GM21515 (cell line): ENCODE measurements at regions not wholly inside any gene's neighbourhood (a gene's known extent, or its start where the extent isn't known, plus 50 kb on each side); places are given as distances from the start of the nearest gene placed in this dataset.

Experiments
- ATAC-seq: cut with Tn5 transposase; IDR thresholded peaks from one replicate; pipeline ENCODE4 v1.9.1; 2021; ENCODE audit not compliant: unreplicated experiment

DNA sequence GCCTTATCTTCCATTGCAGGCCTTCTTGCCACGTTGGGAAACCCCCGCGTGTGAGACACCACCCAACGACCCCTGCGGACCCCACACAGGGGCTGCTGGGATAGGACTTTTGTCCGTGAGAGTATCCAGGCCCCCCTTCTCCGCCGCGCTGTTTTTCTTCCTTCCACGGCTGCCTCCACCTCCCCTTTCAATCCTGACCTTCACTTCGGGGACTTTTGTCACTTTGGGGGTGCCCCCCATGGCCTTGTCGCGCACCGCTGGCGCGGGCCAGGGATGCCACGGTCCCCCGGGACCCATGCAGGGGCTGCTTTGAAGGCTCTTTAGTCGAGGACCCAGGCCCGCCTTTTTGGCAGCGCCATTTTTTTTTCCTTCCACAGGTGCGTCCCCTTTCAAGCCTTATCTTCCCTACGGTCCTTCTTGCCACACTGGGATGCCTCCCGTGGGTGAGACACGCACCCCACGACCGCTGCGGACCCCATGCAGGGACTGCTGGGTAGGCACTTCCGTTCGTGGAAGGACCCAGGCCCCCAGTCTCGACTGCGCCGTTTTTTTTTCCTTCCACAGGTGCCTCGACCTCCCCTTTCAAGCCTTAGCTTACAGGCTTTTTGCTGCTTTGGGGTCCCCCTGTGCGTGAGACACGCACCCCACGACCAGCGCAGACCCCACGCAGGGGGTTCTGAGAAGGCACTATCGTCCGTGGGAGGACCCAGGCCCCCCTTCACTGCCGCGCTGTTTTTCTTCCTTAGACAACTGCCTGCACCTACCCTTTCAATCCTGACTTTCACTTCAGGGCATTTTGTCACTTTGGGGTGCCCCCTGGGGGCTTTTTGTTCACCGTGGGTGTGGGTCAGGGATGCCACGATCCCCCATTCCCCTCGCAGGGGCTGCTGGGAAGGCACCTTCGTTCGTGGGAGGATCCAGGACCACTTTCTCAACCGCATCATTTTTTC, 267.4 kb downstream of the ALG10 start:
- ATAC-seq, result no peak

DNA sequence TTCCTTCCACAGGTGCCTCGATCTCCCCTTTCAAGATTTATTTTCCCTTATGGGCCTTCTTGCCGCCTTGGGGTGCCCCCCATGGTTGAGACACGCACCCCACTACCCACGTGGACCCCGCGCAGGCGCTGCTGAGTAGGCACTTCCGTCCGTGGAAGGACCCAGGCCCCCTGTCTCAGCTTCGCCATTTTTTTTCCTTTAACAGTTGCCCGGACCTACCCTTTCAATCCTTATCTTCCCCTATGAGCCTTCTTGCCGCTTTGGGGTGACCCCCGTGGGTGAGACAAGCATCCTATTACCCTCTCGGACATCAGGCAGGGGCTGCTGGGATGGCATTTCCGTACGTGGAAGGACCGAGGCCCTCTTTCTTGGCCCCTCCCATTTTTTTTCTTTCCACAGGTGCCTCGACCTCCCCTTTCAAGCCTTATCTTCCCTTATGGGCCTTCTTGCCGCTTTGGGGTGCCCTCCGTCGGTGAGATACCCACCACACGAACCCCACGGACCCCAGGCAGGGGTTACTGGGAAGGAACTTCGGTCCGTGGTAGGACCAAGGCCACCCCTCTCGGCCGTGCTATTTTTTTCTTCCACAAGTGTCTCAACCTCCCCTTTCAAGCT, 268.2 kb downstream of the ALG10 start:
- ATAC-seq, result no peak

DNA sequence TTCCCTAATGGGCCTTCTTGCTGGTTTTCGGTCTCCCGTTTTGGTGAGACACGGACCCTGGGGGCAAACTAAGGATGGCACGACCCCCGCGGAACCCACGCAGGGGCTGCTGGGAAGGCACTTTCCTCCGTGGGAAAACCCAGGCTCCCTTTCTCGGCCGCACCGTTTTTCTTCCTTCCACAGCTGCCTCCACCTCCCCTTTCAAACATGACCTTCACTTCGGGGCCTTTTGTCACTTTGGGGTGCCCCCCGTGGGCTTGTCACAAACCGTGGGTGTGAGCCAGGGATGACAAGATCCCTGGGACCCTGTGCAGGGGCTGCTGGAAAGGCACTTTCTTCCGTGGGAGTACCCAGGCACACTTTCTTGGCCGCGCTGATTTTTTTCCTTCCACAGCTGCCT, 268.7 kb downstream of the ALG10 start:
- no peak for ATAC-seq

DNA sequence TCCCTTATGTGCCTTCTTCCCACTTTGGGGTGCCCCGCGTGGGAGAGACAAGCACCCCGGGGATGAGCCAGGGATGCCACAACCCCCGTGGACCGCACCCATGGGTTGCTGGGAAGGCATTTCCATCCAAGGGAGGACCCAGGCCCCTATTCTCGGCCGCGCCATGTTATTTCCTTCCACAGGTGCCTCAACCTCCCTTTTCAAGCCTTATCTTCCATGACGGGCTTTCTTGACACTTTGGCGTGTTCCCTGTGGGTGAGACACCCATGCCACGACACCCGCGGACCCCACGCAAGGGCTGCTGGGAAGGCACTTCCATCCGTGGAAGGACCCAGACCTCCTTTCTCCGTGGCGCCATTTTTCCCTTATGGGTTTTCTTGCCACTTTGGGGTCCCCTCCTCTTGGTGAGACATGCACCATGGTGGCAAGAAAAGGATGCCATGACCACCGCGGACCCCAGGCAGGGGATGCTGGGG, 269.2 kb downstream of the ALG10 start:
- no peak for ATAC-seq

DNA sequence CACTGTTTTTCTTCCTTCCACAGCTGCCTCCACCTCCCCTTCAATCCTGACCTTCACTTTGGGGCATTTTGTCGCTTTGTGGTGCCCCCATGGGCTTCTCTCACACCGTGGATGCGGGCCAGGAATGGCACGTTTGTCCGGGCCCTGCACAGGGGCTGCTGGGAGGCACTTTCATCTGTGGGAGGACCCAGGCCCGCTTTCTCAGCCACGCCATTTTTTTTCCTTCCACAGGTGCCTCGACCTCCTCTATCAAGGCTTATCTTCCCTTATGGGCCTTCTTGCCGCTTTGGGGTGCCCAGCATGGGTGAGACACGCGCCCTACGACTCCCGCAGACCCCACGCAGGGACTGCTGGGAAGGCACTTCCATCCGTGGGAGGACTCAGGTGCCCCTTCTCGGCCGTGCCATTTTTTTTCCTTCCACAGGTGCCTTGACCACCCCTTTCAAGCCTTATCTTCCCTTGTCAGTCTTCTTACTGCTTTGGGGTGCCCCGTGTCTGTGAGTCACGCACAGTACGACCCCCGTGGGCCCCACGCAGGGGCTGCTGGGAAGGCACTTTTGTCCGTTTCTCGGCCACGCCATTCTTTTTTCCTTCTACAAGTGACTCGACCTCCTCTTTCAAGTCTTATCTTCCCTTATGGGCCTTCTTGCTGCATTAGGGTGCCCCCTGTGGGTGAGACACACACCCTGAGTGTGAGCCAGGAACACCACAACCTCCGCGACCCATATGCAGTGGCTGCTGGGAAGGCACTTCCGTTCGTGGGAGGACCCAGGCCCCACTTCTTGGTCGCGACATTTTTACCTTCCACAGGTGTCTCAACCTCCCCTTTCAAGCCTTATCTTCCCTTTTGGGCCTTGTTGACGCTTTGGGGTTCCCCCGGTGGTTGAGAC, 270.7 kb downstream of the ALG10 start:
- no peak for ATAC-seq

DNA sequence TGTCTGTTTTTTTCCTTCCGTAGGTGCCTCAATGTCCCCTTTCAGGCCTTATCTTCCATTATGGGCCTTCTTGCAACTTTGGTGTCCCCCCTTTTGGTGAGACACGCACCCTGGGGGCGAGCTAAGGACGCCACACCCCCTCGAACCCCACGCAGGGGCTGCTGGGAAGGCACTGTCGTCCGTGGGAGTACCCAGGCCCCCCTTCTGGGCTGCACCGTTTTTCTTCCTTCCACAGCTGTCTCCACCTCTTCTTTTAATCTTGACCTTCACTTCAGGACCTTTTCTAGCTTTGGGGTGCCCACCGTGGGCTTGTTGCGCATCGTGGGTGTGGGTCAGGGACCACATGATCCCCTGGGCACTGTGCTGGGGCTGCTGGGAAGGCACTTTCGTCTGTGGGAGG, 271.8 kb downstream of the ALG10 start:
- no peak for ATAC-seq

DNA sequence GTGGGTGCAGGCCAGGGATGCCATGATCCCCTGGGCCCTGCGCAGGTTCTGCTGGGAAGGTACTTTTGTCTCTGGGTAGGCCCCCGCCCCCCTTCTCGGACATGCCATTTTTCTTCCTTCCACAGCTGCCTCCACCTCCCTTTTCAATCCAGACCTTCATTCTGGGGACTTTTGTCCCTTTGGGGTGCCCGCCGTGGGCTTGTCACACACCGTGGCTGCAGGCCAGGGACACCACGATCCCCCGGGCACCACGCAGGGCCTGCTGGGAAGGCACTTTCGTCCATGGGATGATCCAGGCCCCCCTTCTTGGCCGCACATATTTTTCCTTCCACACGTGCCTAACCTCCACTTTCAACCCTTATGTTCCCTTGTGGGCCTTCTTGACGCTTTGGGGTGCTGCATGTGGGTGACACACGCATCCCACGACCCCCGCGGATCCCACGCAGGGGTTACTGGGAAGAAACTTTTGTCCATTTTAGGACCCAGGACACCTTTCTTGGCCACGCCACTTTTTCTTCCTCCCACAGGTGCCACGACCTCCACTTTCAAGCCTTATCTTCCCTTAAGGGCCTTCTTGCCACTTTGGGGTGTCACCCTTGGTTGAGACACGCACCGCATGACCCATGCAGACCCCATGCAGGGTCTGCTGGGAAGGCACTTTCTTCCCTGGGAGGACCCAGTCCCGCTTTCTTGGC, 272.5 kb downstream of the ALG10 start:
- no peak for ATAC-seq

DNA sequence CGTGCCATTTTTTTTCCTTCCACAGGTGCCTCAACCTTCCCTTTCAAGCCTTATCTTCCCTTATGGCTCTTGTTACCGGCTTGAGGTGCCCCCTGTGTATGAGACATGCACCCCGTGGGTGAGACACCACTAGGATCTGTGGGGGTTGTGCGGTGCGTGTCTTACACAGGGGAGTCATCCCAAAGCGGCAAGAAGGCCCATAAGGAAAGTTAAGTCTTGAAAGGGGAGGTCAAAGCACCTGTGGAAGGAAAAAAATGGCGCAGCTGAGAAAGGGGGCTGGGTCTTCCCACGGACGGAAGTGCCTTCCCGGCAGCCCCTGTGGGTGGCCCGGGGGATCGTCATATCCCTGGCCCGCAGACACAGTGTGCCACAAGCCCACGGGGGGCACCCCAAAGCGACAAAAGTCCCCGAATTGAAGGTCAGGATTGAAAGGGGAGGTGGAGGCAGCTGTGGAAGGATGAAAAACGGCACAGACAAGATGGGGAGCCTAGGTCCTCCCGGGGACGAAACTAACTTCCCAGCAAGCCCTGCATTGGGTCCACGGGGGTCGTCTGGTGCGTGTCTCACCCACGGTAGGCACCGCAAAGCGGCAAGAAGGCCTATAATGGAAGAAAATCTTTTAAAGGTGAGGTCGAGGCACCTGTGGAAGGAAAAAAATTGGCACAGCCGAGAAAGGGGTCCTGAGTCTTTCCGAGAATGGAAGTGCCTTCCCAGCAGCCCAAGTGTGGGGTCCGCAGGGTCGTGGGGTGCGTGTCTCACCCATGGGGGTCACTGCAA, 273.3 kb downstream of the ALG10 start:
- ATAC-seq, result no peak

DNA sequence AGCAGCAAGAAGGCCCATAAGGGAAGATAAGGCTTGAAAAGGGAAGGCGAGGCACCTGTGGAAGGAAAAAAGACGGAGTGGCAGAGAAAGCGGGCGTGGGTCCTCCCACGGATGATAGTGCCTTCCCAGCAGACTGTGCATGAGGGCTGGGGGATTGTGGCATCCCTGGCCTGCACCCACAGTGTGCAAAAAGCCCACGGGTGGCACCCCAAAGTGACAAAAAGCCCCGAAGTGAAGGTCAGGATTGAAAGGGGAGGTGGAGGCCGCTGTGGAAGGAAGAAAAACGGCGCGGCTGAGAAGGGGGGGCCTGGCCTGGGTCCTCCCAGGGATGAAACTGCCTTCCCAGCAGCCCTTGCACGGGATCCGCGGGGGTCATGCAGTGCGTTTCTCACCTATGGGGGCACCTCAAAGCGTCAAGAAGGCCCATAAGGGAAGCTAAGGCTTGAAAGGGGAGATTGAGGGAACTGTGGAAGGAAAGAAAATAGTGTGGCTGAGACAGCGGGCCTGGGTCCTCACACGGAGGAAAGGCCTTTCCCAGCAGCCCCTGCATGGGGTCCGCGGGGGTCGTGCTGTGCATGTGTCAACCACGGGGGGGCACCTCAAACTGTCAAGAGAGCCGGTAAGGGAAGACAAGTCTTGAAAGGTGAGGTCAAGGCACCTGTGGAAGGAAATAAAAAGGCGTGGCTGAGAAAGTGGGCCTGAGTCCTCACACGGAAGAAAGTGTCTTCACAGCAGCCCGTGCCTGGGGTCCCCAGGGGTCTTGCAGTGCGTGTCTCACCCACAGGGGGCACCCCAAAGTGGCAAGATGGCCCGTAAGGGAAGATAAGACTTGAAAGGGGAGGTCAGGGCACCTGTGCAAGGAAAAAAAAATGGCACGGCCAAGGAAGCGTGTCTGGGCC, 274.1 kb downstream of the ALG10 start:
- ATAC-seq, result no peak

DNA sequence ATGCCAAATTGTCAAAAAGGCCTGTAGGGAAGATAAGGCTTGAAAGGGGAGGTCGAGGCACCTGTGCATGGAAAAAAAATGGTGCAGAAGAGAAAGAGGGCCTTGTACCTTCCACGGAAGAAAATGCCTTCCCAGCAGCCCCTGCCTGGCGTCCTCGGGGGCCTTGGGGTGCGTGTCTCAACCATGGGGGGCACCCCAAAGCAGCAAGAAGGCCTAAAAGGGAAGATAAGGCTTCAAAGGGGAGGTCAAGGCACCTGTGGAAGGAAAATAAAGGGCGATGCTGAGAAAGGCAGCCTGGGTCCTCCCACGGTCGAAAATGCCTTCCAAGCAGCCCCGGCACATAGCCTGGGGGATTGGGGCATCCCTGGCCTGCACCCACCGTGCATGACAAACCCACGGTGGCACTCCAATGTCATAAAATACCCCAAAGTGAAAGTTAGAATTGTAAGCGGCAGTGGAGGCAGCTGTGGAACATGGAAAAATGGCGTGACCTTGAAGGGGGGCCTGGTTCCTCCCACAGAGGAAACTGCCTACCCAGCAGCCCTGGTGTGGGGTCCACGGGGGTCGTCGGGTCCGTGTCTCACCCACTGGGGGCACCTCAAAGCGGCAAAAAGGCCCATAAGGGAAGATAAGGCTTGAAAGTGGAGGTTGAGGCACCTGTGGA, 275.0 kb downstream of the ALG10 start:
- no peak for ATAC-seq

DNA sequence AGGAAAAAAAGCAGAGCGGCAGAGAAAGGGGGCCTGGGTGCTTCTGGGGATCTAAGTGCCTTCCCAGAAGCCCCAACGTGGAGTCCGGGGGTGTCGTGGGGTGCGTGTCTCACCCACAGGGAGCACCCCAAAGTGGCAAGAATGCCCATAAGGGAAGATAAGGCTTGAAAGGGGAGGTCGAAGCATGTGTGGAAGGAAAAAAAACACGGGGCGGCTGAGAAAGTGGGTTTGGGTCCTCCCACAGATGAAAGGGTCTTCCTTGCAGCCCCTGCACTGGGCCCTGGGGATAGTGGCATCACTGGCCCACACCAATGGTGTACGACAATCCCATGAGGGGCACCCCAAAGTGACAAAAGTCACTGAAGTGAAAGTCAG, 275.5 kb downstream of the ALG10 start:
- no peak for ATAC-seq

DNA sequence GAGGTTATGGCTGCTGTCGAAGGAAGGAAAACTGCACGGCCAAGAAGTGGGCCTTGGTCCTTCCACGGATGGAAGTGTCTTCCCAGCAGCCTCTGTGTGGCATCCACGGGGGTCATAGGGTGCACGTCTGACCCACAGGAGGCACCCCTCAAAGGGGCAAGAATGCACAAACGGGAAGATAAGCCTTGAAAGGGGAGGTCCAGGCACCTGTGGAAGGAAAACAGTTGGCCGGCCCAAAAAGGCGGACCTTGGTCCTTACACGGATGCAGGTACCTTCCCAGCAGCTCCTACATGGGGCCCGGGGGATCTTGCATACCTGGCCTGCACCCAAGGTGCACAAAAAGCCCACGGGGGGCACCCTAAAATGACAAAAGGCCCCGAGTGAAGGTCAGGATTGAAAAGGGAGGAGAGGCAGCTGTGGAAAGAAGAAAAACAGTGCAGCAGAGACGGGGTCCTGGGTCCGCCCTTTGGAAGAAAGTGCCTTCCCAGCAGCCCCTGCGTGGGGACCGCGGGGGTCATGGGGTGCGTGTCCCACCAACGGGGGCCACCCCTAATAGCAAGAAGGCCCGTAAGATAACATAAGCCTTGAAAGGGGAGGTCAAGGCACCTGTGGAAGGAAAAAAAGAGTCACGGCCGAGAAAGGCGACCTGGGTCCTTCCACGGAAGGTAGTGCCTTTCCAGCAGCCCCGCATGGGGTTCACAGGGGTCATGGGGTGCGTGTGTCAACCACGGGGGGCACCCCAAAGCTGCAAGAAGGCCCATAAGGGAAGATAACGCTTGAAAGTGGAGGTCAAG, 276.1 kb downstream of the ALG10 start:
- no peak for ATAC-seq

DNA sequence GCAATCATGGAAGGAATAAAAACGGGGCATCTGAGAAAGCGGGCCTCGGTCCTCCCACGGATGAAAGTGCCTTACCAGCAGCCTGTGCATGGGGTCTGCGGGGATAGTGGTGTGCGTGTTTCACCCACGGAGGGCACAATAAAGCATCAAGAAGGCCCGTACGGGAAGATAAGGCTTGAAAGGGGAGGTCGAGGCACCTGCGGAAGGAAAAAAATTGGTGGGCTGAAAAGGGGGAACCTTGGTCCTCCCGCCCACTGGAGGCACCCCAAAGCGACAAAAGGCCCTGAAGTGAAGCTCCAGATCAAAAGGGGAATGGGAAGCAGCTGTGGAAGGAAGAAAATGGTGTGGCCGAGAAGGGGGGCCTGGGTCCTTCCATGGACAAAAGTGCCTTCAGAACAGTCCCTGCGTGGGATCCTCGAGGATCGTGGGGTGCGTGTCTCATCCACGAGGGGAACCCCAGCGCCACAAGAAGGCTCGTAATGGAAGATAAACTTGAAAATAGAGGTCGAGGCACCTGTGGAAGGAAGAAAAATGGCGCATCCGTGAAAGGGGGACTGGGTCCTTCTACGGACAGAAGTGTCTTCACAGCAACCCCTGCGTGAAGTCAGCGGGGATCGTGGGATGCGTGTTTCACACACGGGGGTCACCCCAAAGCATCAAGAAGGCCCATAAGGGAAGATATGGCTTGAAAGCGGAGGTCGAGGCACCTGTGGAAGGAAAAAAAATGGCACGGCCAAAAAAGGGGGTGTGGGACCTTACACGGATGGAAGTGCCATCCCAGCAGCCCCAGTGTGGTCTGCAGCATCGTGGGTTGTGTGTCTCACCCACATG, 276.9 kb downstream of the ALG10 start:
- ATAC-seq, result no peak

DNA sequence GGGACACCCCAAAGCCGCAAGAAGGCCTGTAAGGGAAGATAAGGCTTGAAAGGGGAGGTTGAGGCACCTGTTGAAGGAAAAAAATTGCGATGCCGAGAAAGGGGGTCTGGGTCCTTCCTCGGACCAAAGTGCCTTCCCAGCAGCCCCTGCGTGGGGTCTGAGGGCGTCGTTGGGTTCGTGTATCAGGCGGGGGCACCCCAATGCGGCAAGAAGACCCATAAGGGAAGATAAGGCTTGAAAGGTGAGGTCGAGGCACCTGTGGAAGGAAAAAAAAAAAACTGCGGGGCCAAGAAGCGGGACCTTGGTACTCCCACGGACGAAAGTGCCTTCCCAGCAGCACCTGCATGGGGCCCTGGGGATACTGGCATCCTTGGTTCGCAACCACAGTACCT, 277.5 kb downstream of the ALG10 start:
- ATAC-seq, result no peak

DNA sequence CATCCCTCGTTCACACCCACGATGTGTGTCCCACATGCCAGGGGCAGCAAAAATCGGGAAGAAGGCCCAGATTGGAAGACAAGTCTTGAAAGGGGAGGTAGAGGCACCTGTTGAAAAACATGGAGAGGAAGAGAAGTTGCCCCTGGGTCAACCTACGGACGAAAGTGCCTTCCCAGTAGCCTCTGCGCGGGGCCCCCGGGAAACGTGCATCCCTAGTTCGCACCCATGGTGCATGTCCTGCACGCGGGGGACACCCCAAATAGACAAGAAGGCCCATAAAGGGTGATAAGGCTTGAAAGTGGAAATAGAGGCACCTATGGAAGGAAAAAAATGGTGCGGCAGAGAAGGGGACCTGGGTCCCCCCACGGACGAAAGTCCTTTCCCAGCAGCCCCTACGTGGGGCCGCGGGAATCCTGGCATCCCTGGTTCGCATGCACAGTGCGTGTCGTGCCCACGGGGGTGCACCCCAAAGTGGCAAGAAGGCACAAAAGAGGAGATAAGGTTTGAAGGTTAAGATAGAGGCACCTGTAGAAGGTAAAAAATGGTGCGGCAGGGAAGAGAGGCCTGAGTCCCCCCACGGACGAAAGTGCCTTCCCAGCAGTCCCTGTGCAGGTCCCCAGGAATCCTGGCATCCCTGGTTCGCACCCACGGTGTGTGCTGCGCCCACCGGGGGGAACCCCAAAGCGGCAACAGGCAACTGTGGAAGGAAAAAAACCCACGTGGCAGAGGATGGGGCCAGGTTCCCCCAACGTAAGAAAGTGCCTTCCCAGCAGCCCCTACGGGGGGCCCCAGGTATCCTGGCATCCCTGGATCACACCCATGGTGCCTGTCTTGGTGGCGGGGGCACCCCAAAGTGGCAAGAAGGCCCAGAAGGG, 278.3 kb downstream of the ALG10 start:
- ATAC-seq, result no peak
